ENCODE measurements at regions not wholly inside any gene's neighbourhood (a gene's known extent, or its start where the extent isn't known, plus 50 kb on each side); places are given as distances from the start of the nearest gene placed in this dataset.
A peak's percentile ranks its signal among the peaks of the same experiment; 100 is the strongest.

GRCh38 chr10:78402591-78402990, 368.9 kb downstream of the RPS24 start:
- DNase-seq = no peak

- DNase-seq = no peak
Observed at GRCh38 chr10:78403781-78404180, 370.1 kb downstream of the RPS24 start.

GRCh38 chr10:78404296-78404695, 370.6 kb downstream of the RPS24 start:
- DNase-seq = no peak

DNA sequence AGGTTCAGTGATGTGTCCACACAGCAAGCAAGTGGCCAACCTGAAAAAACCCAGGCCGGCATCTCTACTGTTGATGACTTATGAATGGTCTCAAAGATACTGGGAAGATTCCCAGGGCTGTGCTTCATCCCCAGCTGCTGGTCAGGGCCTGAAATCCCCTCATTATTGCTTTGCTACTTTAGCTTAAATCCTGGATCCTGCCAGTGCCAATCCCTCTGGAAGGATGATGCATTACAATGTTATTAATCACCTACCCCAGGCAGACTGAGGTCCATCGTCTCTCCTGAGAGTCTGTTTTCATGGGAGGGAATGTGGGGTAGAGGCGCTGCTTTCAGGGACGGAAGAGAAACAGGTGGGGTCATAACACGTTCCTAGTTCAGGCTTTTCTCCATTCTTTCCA, 371.6 kb downstream of the RPS24 start:
- DNase-seq = no peak

DNA sequence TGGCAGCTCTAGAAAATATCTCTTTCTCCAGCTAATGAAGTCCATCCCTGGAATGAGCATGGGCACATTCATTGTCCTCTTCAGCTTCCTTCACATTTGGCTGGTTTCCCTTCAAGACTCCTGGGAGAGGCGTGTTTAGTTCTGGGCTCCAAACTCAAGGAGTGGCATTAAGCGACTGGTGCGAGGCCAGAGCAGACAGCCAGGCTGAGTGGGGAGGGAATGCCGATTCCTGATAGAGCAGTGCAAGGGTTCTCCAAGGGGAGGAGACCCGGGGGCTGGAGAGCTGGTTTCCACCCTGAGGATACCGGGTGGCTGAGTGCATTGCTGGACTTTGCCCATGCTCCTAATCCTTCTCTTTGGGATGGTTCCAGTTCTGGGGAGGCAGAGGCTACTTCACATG, 372.1 kb downstream of the RPS24 start:
- DNase-seq = no peak

GRCh38 chr10:78406648-78407008, 373.0 kb downstream of the RPS24 start:
- no peak for DNase-seq

DNA sequence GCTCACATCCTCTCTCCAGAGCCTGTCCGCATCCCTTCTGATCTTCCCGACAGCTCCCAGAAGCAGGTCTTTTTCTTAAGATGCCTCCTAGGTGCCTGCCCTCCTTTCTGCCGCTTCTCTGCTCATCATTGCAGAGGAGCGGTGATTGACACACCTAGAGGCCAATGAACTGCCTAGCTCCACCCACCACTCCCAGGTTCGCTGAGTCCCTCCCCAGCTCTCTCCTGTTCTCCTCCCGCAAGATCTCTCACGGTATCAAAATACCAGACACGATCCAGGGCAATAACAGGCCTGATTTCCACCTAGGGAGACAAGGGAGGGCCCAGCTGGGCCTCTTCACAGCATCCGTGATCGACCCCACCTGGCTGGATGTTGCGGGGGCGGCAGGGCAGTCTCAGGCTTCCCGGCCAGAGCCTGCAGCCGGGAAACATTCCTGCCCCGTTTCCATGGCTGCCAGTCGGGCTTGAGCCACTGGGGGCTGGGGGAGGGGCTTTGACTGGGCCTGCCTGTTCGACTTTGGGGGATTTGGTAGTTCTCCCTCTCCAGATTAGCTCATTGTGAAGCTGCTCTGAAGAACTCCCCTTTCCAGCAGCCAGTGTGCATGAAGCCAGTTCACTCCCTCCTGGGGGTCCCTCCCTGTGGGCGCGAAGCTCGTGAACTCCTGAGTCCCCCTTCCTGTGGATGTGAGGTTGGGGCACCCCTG, 373.5 kb downstream of the RPS24 start:
- DNase-seq = peak; percentile 64

GRCh38 chr10:78407966-78408365, 374.3 kb downstream of the RPS24 start:
- DNase-seq = no peak

DNA sequence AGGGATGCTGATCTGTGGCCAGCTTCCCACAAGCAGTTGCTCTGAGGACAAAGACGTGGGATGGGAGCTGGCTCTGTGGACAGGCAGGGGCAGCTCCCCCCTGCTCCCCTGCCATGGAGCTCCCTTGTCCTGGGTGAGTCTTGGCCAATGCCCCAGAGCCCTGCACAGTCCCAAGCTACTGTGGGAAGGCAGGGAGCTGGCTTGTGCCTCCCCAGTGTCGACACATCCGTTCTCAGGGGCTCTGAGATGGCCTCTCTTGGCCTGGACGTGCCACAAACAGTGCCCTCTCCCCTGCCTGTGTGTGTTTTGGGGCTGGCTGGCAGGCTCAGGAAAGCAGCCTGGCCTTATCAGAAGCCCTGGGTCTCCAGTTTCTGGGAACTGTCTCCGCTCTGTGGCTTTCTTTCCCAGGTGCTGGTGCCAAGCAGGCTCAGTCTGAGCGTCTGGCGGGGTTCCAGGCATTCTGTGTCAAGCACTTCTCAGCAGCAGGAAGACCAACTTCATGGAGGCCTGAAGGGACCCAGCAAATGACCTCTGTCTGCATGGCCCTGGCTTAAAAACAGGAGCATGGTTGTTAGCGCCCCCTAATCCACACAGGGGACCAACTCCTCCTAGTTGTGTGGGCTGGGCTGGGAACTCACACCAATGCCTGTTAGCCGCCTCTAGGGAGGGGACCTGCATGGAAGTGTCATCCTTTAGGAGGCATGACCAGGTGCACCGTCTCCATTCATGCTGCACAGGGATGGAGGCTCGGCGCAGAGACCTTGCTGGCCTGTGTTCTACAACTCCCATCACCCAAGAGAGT, 375.2 kb downstream of the RPS24 start:
- DNase-seq = no peak

DNA sequence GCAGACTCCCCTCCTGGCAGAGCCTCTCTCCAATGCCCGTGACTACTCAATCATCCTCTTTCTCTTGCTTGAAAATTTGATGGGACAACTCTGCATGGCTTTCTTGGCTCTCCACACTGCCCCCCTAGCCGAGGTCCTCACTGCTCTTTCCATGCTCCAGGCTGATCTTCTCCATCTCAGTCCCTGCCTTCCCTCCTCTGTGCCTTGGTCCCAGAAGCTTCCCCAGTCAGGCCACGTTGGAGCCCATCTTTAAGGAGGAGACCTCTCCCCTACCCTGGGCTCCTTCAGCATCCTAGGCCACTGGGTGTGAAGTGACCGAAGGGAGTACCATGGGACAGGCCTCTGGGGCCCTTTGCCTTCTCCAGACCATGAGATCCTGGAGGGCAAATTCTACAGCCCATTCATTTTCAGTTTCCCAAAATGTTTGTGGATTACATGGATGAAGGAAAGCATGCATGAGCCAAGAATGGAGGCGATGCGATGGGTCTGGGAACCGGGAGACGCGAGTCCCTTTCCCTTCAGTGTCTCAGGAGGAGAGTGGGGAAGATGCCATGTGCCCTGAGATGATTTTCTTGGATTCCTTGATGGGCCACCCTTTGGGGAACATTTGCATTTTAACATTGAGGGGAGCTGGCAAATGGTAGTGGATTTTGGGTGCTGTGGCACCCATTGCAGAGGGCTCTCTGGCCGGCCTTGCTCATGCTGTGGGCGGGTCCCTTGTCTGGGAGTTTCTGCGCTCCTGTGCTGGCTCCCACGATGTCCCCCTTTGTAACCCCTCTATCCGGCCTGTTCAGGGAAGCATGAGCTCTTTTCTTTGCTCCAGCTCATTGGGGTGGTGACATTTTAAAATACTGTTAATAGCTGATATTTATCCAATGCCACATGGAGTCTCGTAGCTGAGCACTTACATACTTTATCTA, 376.6 kb downstream of the RPS24 start:
- DNase-seq = no peak

DNA sequence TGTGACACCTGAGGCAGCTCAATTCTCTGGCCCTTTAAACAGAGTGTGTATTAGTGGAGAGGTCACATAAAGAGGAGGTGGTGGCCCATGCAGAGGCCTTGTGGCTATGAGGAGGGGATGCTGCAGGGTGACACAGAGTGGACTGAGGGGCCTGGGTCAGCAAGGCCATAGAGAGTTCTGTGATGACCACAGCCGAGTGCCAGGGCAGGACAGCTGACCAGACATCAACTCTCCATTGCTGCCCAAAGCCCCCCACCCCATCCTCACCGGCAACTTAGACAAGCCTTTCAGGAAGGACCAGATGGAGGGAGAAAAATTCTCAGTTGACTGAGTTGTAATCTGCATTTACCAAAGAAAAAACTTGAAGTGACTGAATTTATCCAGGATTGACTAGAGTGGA, 378.1 kb downstream of the RPS24 start:
- no peak for DNase-seq

- no peak for DNase-seq
Observed at GRCh38 chr10:78412605-78413004, 378.9 kb downstream of the RPS24 start.

- DNase-seq = no peak
Observed at GRCh38 chr10:78413076-78414055, 379.7 kb downstream of the RPS24 start.

DNA sequence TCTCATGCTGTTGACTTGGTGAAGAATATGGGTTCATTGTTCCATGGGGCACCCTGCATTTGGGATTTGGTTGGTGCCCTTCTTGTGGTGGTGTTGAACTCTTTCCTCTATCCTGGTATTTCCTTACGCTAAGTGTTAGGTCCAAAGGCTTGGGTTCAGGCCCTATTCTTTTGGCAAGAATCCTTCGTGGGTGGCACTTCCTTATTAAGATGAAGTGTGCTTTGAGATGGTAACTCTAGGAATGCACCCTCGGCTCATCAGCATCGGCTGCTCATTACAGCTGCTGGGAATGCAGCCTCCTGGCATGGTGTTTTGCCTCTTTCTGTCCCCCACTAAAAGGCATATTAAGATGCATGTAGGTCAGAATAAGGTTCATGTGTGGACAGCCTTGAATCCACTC, 380.7 kb downstream of the RPS24 start:
- DNase-seq = no peak

DNA sequence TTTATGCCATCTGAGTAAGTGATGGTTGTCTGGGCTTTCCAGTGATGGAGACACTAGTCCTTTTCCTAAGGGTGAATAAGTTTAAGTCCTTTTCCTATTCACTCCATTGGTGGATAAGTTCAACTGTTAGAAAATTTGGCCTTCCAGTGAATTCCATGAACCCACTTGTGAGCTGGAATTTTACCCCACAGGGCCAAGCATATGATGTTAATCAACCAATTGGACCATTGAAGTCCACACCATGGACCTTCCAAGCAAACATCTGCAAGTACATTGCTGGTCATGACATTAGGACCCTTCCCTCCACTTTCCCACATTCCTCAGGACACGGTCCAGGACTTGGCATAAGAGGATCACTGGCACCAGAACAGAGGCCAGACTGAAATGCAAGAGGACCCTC, 381.4 kb downstream of the RPS24 start:
- no peak for DNase-seq

- no peak for DNase-seq
Observed at GRCh38 chr10:78416031-78417011, 382.7 kb downstream of the RPS24 start.

- DNase-seq = no peak
Observed at GRCh38 chr10:78417425-78418370, 384.0 kb downstream of the RPS24 start.

- no peak for DNase-seq
Observed at GRCh38 chr10:78419481-78420265, 386.0 kb downstream of the RPS24 start.
